Liver (tissue), 8 donors: ENCODE measurements at regions not wholly inside any gene's neighbourhood (a gene's known extent, or its start where the extent isn't known, plus 50 kb on each side); places are given as distances from the start of the nearest gene placed in this dataset.

Experiments
- DNase-seq: peaks from one replicate; pipeline ENCODE4 v3.0.0-alpha.2; 2017; ENCODE audit warnings: low spot score
- H3K27ac ChIP-seq, 2 donors: one replicate each; pipeline ENCODE4 v1.7.0; 2013; ENCODE audit warnings: inconsistent platforms in 2 of 2, low read length in 2 of 2, control low read depth in 1 of 2, low read depth in 1 of 2, mild to moderate bottlenecking in 1 of 2
- H3K27me3 ChIP-seq, 4 donors: one replicate each; pipeline versions ENCODE4 v1.6.1 to v1.7.0; 2013; ENCODE audit warnings: low read length in 3 of 4, inconsistent platforms in 1 of 4, mild to moderate bottlenecking in 1 of 4, moderate library complexity in 1 of 4; ENCODE audit not compliant: control insufficient read depth in 4 of 4, insufficient read depth in 4 of 4
- H3K36me3 ChIP-seq, 4 donors: one replicate each; pipeline versions ENCODE4 v1.6.1 to v1.7.0; 2013; ENCODE audit warnings: low read length in 3 of 4, mild to moderate bottlenecking in 3 of 4, low read depth in 1 of 4, moderate library complexity in 1 of 4; ENCODE audit not compliant: control insufficient read depth in 4 of 4, insufficient read depth in 3 of 4
- H3K4me1 ChIP-seq, 4 donors: one replicate each; pipeline versions ENCODE4 v1.6.1 to v1.7.0; 2013; ENCODE audit warnings: low read length in 3 of 4, mild to moderate bottlenecking in 3 of 4, moderate library complexity in 1 of 4; ENCODE audit not compliant: control insufficient read depth in 4 of 4, insufficient read depth in 4 of 4
- H3K4me3 ChIP-seq, 3 donors: one replicate each; pipeline versions ENCODE4 v1.6.1 to v1.7.0; 2013; ENCODE audit warnings: low read length in 3 of 3, control low read depth in 1 of 3, low read depth in 1 of 3, mild to moderate bottlenecking in 1 of 3
- H3K9ac ChIP-seq, 2 donors: one replicate each; pipeline ENCODE4 v1.7.0; 2013; ENCODE audit warnings: low read length in 2 of 2, mild to moderate bottlenecking in 2 of 2, moderate library complexity in 2 of 2, control low read depth in 1 of 2, low read depth in 1 of 2
- H3K9me3 ChIP-seq, 4 donors: one replicate each; pipeline versions ENCODE4 v1.6.1 to v1.7.0; 2013; ENCODE audit warnings: low read length in 3 of 4; ENCODE audit not compliant: control insufficient read depth in 4 of 4
- ATF3 ChIP-seq: IDR thresholded peaks from 2 replicates; pipeline ENCODE4 v1.6.1; 2016; ENCODE audit warnings: antibody characterized with exemption
- CTCF ChIP-seq: fragments of 150-350 bp; IDR thresholded peaks from 2 replicates; pipeline ENCODE4 v1.5.1; 2017; ENCODE audit warnings: improper control_type of control experiment, low read depth, low read length; ENCODE audit not compliant: missing input control
- EGR1 ChIP-seq, 2 donors: IDR thresholded peaks; 2 replicates each; pipeline ENCODE4 v1.6.1; 2016 to 2018; ENCODE audit warnings: antibody characterized with exemption in 2 of 2, low read depth in 2 of 2
- FOXA1 ChIP-seq: IDR thresholded peaks from 2 replicates; pipeline ENCODE4 v1.6.1; 2016; ENCODE audit warnings: antibody characterized with exemption
- FOXA2 ChIP-seq: IDR thresholded peaks from 2 replicates; pipeline ENCODE4 v1.6.1; 2016; ENCODE audit warnings: antibody characterized with exemption
- GABPA ChIP-seq, 2 donors: IDR thresholded peaks in 1 of 2; conservative IDR thresholded peaks in 1 of 2; 2 replicates each; pipeline ENCODE4 v1.6.1; 2016; ENCODE audit warnings: antibody characterized with exemption in 2 of 2, mild to moderate bottlenecking in 1 of 2, moderate library complexity in 1 of 2
- HNF4A ChIP-seq, 2 donors: conservative IDR thresholded peaks; 2 replicates each; pipeline ENCODE4 v1.6.1; 2016; ENCODE audit warnings: antibody characterized with exemption in 2 of 2, mild to moderate bottlenecking in 2 of 2
- HNF4G ChIP-seq: IDR thresholded peaks from 2 replicates; pipeline ENCODE4 v1.6.1; 2016; ENCODE audit warnings: antibody characterized with exemption
- JUND ChIP-seq, 2 donors: IDR thresholded peaks; 2 replicates each; pipeline ENCODE4 v1.6.1; 2016; ENCODE audit warnings: antibody characterized with exemption in 2 of 2
- MAX ChIP-seq: IDR thresholded peaks from 2 replicates; pipeline ENCODE4 v1.6.1; 2016; ENCODE audit warnings: antibody characterized with exemption
- NR2F2 ChIP-seq: IDR thresholded peaks from 2 replicates; pipeline ENCODE4 v1.6.1; 2016; ENCODE audit warnings: antibody characterized with exemption
- RAD21 ChIP-seq, 2 donors: IDR thresholded peaks; 2 replicates each; pipeline ENCODE4 v1.6.1; 2016; ENCODE audit warnings: antibody characterized with exemption in 2 of 2, mild to moderate bottlenecking in 2 of 2
- REST ChIP-seq: IDR thresholded peaks from 2 replicates; pipeline ENCODE4 v1.6.1; 2016; ENCODE audit warnings: antibody characterized with exemption, mild to moderate bottlenecking
- RXRA ChIP-seq, 2 donors: IDR thresholded peaks; 2 replicates each; pipeline ENCODE4 v1.6.1; 2017 to 2018; ENCODE audit warnings: antibody characterized with exemption in 2 of 2, mild to moderate bottlenecking in 1 of 2
- SP1 ChIP-seq: IDR thresholded peaks from 2 replicates; pipeline ENCODE4 v1.6.1; 2018; ENCODE audit warnings: antibody characterized with exemption, mild to moderate bottlenecking
- TAF1 ChIP-seq: conservative IDR thresholded peaks from 2 replicates; pipeline ENCODE4 v1.6.1; 2016; ENCODE audit warnings: antibody characterized with exemption, mild to moderate bottlenecking
- YY1 ChIP-seq: IDR thresholded peaks from 2 replicates; pipeline ENCODE4 v1.6.1; 2016; ENCODE audit warnings: antibody characterized with exemption, mild to moderate bottlenecking
- ZBTB33 ChIP-seq: IDR thresholded peaks from 2 replicates; pipeline ENCODE4 v1.6.1; 2016; ENCODE audit warnings: antibody characterized with exemption
- WGBS: extraction: QIAGEN DNeasy Blood & Tissue Kit; methylation state at CpG from one replicate; pipeline ENCODE4 v1.1.7; 2013; 5-methylcytosine and 5-hydroxymethylcytosine counted together
- donor health status: healthy.
- donor health status: healthy.
- donor health status: healthy.
- donor health status: healthy.
- donor health status: healthy.

GRCh38 chr1:39151267-39151666, 53.2 kb upstream of the MACF1 start:
- DNase-seq = no peak
- Histone ChIP-seq H3K27ac (no peak overlapping the region), H3K4me3 (no peak overlapping the region), H3K9ac (no peak overlapping the region), H3K36me3 (no peaks in the 10 kb centered on the region), H3K4me1 (peaks cover 18 to 31% (median 30%) of the 10 kb centered on the region in 4 donors), H3K27me3 (no peaks in the 10 kb centered on the region), H3K9me3 (no peaks in the 10 kb centered on the region)
- 80% methylated on average over 3 of the region's 3 CpGs for WGBS
- TF ChIP-seq HNF4G (no peak), NR2F2 (no peak), FOXA2 (no peak), FOXA1 (no peak), GABPA (IDR thresholded peaks at IDR 0.05 in 1 of 2, conservative IDR thresholded peaks at IDR 0.05 in 1 of 2) (no peak), EGR1 (IDR thresholded peaks at IDR 0.05; ENCODE audit: low read depth in 2 of 2) (no peak)

DNA sequence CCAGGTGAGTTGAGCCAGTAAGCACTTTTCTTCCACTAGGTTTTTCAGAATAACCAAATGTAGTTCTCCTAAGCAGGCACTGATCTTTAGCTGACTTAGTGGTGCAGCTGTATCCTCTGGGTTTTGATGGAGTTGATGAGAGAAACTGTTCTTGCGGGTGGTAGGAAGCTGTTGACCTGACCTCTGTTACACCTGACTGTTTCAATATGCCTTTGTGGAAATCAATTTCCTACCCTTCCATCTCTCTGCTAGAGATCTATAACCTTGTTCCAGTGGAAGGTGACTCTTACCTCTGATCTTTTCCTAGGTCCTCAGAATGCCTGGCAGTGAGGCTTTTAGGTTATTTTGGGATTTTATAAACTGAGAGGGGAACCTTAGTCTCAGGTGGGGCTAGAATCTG, 51.6 kb upstream of the MACF1 start:
- H3K27me3 ChIP-seq = no peaks in the 10 kb centered on the region
- H3K27ac ChIP-seq = peak overlapping the region in 1 of 2 donors; percentile 63
- WGBS = 15% methylated on average over 1 of the region's 1 CpG
- no peak overlapping the region for H3K4me3 ChIP-seq
- peaks cover 22 to 46% (median 42%) of the 10 kb centered on the region in 4 donors for H3K4me1 ChIP-seq
- no peak for TF ChIP-seq YY1
- peak in 1 of 2 donors; percentile 49 for TF ChIP-seq RAD21 (IDR thresholded peaks at IDR 0.05)
- TF ChIP-seq EGR1 (IDR thresholded peaks at IDR 0.05; ENCODE audit: low read depth in 2 of 2) = no peak
- TF ChIP-seq CTCF = no peak
- TF ChIP-seq RXRA (IDR thresholded peaks at IDR 0.05) = peak; percentile 44 to 71
- no peak for TF ChIP-seq HNF4G
- TF ChIP-seq FOXA2 = no peak
- peak; percentile 7 for TF ChIP-seq NR2F2
- no peak for TF ChIP-seq FOXA1
- no peak for TF ChIP-seq REST
- no peak for TF ChIP-seq GABPA (IDR thresholded peaks at IDR 0.05 in 1 of 2, conservative IDR thresholded peaks at IDR 0.05 in 1 of 2)
- TF ChIP-seq ATF3 = no peak
- TF ChIP-seq TAF1 = no peak
- TF ChIP-seq JUND (IDR thresholded peaks at IDR 0.05) = no peak
- TF ChIP-seq ZBTB33 = no peak
- TF ChIP-seq MAX = no peak
- TF ChIP-seq SP1 = peak; percentile 21
- TF ChIP-seq HNF4A (conservative IDR thresholded peaks at IDR 0.05) = peak; percentile 40 to 60
- no peak for DNase-seq
- H3K36me3 ChIP-seq = no peaks in the 10 kb centered on the region
- H3K9me3 ChIP-seq = no peaks in the 10 kb centered on the region
- peak overlapping the region in 1 of 2 donors; percentile 20 for H3K9ac ChIP-seq
